AG09319 (cell line): ENCODE measurements at regions not wholly inside any gene's neighbourhood (a gene's known extent, or its start where the extent isn't known, plus 50 kb on each side); places are given as distances from the start of the nearest gene placed in this dataset.
A peak's percentile ranks its signal among the peaks of the same experiment; 100 is the strongest.

Source experiments
- DNase-seq: peaks from one replicate; pipeline ENCODE4 v3.0.0-alpha.2; 2010; ENCODE audit warnings: low read depth; ENCODE audit errors: extremely low read depth
- CTCF ChIP-seq: IDR thresholded peaks from 2 replicates; pipeline ENCODE4 v1.5.1; 2011; ENCODE audit warnings: low read depth, mild to moderate bottlenecking, inconsistent platforms, low read length, moderate library complexity

DNA sequence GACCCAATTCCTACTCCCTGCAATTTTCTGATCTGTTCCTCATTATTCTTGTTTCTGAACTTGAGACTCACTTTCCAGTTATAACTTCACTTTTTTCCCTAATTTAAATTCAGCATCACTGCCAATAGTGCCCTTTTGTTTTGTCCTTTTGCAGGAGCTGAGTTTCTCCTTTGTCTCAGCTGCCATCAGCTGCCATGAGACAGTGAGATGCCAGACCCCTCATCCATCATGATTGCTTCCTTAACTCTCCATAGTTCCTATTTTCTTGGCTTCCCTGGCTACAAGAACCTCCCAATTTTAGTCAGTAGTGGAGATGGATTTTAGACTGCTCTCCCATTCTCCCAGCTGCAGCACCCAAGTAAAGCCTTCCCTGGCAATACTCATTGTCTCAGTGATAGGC, 518.1 kb downstream of the HDGFL1 start:
- no peak for DNase-seq

DNA sequence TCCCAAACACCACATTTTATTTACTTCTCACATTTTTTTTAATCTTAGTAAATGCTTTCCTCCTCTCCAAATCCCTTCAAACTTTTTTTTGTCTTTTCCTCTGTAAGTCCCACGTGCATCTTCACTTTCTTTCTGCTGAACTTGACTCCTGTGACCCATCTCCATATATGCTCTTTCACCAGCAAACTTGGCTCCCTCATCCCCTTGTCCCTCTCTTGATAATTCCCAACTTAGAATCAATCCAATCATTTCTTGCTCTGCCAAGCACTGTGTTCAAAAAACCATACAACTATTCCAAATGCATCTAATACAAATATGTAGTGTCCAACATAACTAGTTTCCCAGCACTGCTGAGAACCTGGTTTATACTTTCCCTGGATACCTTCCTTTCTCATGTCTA, 519.4 kb downstream of the HDGFL1 start:
- TF ChIP-seq CTCF, result no peak
- DNase-seq, result no peak

More for the DNA sequence above, 518.1 kb downstream of the HDGFL1 start:
- TF ChIP-seq CTCF, result no peak

DNA sequence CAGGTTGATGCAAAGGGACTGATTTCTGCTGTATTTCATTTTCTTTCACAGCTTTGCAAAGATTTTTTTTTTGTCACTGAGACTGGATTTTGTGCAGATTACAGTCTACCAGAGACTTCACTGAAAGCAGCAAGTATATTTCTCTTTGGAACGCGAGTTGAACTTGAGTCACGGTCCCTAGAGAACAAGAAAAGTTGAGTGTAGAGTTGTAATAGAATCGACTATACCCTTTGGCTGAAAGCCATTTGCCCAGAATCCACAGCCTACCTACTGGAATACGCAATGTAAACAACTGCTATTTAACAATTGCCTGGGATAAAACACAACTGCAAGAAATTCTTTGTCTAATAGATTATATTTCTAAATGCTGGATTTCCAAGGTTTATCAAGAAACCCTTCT, 520.6 kb downstream of the HDGFL1 start:
- TF ChIP-seq CTCF, result no peak
- DNase-seq, result no peak

DNA sequence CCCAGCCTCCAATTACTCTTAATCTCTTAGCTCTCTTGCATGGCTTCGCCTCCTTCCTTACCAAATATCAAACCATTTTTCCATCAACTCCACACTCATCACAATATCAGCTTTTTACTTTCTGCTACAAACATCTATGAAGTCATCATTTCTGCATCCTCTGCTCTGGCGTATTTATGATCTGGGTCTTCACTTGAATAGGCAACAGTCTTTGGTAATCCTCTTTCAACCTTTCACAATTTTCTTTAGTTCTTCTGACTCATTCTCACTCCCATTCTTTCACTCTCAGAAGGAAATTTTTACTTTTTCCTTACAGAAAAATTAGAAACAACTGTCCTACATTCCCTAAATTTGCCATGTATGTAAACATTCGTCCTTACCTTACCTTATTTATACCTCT, 522.4 kb downstream of the HDGFL1 start:
- no peak for DNase-seq
- no peak for TF ChIP-seq CTCF

- TF ChIP-seq CTCF, result no peak
These were observed 527.5 kb downstream of the HDGFL1 start for GRCh38 chr6:23096876-23097275.

DNA sequence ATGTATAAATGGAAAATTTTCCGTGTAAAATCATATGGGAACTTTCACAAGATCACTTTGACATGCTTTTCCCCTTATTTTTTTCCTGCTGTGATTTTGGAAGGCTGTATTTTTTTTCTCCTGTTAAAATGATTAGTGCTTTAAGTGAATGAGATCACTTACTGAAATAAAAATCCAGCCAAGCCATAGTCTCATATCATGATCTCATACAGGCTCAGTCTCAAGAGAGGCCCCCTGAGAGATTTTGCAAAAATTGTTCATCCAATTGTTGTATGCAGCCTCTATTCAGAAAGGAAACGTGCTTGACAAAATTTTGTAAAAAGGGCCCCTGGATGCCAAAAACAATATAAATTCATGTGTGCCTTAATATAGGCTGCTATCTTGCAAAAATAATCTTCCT, 528.2 kb downstream of the HDGFL1 start:
- no peak for DNase-seq
- TF ChIP-seq CTCF, result no peak

More at GRCh38 chr6:23096876-23097275, 527.5 kb downstream of the HDGFL1 start:
- no peak for DNase-seq

DNA sequence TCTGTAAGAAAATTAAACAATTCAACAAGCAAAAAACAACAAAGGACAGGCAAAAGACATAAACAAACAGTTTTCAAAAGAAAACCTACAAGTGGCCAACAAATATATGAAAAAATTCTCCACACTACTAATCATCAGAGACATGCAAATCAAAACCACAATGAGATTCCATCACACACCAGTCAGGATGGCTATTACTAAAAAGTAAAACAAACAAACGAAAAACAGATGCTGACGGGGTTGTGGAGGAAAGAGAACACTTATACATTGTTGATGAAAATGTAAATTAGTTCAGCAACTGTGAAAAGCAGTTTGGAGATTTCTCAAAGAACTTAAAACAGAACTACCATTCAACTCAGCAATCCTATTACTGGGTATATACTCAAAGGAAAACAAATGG, 537.6 kb downstream of the HDGFL1 start:
- peak; percentile 76 for DNase-seq
- TF ChIP-seq CTCF, result no peak

- no peak for DNase-seq
- no peak for TF ChIP-seq CTCF
These were observed 542.6 kb downstream of the HDGFL1 start for GRCh38 chr6:23111984-23112383.
